UCSD-AML1 (cell line): ENCODE measurements at regions not wholly inside any gene's neighbourhood (a gene's known extent, or its start where the extent isn't known, plus 50 kb on each side); places are given as distances from the start of the nearest gene placed in this dataset.

Experiments used
- DNase-seq: peaks from one replicate; lab custom pipeline; 2025; ENCODE audit not compliant: unreplicated experiment; lab: John Stamatoyannopoulos, UW

GRCh38 chr18:76771192-76771799 is 51.1 kb upstream of the ZNF236 start:
- no peak for DNase-seq

- no peak for DNase-seq
Measured at GRCh38 chr18:76767954-76768353, 54.4 kb upstream of the ZNF236 start.

- no peak for DNase-seq
Measured at GRCh38 chr18:76766429-76766828, 55.9 kb upstream of the ZNF236 start.

GRCh38 chr18:76765649-76766048 is 56.7 kb upstream of the ZNF236 start:
- no peak for DNase-seq

GRCh38 chr18:76764291-76764901 is 58.0 kb upstream of the ZNF236 start:
- DNase-seq: no peak

GRCh38 chr18:76759056-76759455 is 63.3 kb upstream of the ZNF236 start:
- no peak for DNase-seq

- DNase-seq: no peak
Measured at GRCh38 chr18:76757925-76758324, 64.4 kb upstream of the ZNF236 start.

- DNase-seq: no peak
Measured at GRCh38 chr18:76757335-76757734, 65.0 kb upstream of the ZNF236 start.

GRCh38 chr18:76756531-76757253 is 65.7 kb upstream of the ZNF236 start:
- DNase-seq: no peak

- no peak for DNase-seq
Measured at GRCh38 chr18:76754351-76754750, 68.0 kb upstream of the ZNF236 start.

GRCh38 chr18:76752400-76752799 is 70.0 kb upstream of the ZNF236 start:
- no peak for DNase-seq

- no peak for DNase-seq
Measured at GRCh38 chr18:76750917-76751890, 71.2 kb upstream of the ZNF236 start.

- DNase-seq: no peak
Measured at GRCh38 chr18:76750269-76750668, 72.1 kb upstream of the ZNF236 start.

GRCh38 chr18:76747676-76748075 is 74.7 kb upstream of the ZNF236 start:
- no peak for DNase-seq

- DNase-seq: no peak
Measured at GRCh38 chr18:76741346-76741745, 81.0 kb upstream of the ZNF236 start.

GRCh38 chr18:76736309-76736708 is 86.0 kb upstream of the ZNF236 start:
- no peak for DNase-seq

GRCh38 chr18:76730901-76731300 is 91.5 kb upstream of the ZNF236 start:
- no peak for DNase-seq

- DNase-seq: no peak
Measured at GRCh38 chr18:76727589-76727988, 94.8 kb upstream of the ZNF236 start.

GRCh38 chr18:76725445-76725844 is 96.9 kb upstream of the ZNF236 start:
- DNase-seq: no peak

GRCh38 chr18:76722224-76723061 is 99.9 kb upstream of the ZNF236 start:
- DNase-seq: no peak
